K562 (cell line): ENCODE measurements at regions not wholly inside any gene's neighbourhood (a gene's known extent, or its start where the extent isn't known, plus 50 kb on each side); places are given as distances from the start of the nearest gene placed in this dataset.

Source experiments
- ETV5 ChIP-seq: sonication (generic); formaldehyde crosslinking; IDR thresholded peaks from 2 replicates; pipeline ENCODE4 v1.4.0; 2020; ENCODE audit warnings: low read depth, mild to moderate bottlenecking, missing genetic modification reagents
- HDAC2 ChIP-seq: fragments of 450-650 bp; IDR thresholded peaks from 2 replicates; pipeline ENCODE4 v1.6.1; 2016; ENCODE audit warnings: mild to moderate bottlenecking
- MYC ChIP-seq, 2 experiments: fragments of 250-450 bp in 1 of 2; sonication (Bioruptor Pico) in 1 of 2; IDR thresholded peaks; 2 replicates each; pipeline versions ENCODE4 v1.5.1 to v1.6.1; 2012 to 2021; ENCODE audit warnings: low read depth in 2 of 2, borderline replicate concordance in 1 of 2, improper control_type of control experiment in 1 of 2, low read length in 1 of 2, mild to moderate bottlenecking in 1 of 2, moderate library complexity in 1 of 2
- PHF21A ChIP-seq: fragments of 450-650 bp; IDR thresholded peaks from 2 replicates; pipeline ENCODE4 v1.6.1; 2017; ENCODE audit warnings: low read depth, borderline replicate concordance
- SMC3 ChIP-seq: conservative IDR thresholded peaks from 2 replicates; pipeline ENCODE4 v1.6.1; 2011; ENCODE audit warnings: low read depth, low read length, improper control_type of control experiment; ENCODE audit not compliant: insufficient read depth
- TBL1XR1 ChIP-seq, 2 experiments: IDR thresholded peaks; 2 replicates each; pipeline ENCODE4 v1.6.1; 2012; ENCODE audit warnings: improper control_type of control experiment in 2 of 2, low read length in 2 of 2, mild to moderate bottlenecking in 1 of 2
- ZNF224 ChIP-seq: sonication (generic); formaldehyde crosslinking; IDR thresholded peaks from 2 replicates; pipeline ENCODE4 v1.8.0; 2022; ENCODE audit warnings: mild to moderate bottlenecking, missing genetic modification reagents
- TF ChIP-seq, protein P1 (sequence below): fragments of 250-450 bp; sonication (Bioruptor Pico); IDR thresholded peaks from 2 replicates; pipeline ENCODE4 v1.4.0; 2020; ENCODE audit warnings: mild to moderate bottlenecking
- TF ChIP-seq, protein P2 (sequence below): sonication (generic); formaldehyde crosslinking; IDR thresholded peaks from 2 replicates; pipeline ENCODE4 v1.8.1; 2023; ENCODE audit warnings: mild to moderate bottlenecking, missing genetic modification reagents

DNA sequence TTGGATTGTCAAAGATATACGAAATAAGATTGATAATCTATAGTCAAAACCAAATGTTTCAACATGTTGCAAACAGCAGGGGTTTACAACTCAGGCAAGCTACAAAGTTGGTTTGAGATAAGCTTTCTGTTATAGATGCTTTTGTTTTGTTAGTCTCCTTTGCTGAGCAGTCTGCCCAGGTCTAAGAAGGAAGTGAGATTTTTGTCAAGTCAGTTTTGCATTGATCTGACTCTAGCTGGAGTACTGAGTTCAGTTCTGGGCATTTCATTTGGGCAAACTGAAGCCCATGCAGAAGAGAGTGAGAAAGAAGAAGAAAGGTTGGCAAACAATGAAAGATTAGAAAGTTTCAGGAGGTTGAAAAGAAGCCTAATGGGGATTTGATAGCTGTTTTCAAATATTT is 983.0 kb upstream of the SLC39A10 start:
- no peak for TF ChIP-seq MYC (IDR thresholded peaks at IDR 0.05; ENCODE audit: low read depth, low read length)
- TF ChIP-seq MYC (CRISPR knock-in tag; IDR thresholded peaks at IDR 0.05; ENCODE audit: borderline replicate concordance, low read depth): no peak
- no peak for TF ChIP-seq ETV5
- no peak for TF ChIP-seq SMC3
- TF ChIP-seq, protein P1, sequence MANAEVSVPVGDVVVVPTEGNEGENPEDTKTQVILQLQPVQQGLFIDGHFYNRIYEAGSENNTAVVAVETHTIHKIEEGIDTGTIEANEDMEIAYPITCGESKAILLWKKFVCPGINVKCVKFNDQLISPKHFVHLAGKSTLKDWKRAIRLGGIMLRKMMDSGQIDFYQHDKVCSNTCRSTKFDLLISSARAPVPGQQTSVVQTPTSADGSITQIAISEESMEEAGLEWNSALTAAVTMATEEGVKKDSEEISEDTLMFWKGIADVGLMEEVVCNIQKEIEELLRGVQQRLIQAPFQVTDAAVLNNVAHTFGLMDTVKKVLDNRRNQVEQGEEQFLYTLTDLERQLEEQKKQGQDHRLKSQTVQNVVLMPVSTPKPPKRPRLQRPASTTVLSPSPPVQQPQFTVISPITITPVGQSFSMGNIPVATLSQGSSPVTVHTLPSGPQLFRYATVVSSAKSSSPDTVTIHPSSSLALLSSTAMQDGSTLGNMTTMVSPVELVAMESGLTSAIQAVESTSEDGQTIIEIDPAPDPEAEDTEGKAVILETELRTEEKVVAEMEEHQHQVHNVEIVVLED (CRISPR knock-in tag): no peak
- no peak for TF ChIP-seq HDAC2
- TF ChIP-seq, protein P2, sequence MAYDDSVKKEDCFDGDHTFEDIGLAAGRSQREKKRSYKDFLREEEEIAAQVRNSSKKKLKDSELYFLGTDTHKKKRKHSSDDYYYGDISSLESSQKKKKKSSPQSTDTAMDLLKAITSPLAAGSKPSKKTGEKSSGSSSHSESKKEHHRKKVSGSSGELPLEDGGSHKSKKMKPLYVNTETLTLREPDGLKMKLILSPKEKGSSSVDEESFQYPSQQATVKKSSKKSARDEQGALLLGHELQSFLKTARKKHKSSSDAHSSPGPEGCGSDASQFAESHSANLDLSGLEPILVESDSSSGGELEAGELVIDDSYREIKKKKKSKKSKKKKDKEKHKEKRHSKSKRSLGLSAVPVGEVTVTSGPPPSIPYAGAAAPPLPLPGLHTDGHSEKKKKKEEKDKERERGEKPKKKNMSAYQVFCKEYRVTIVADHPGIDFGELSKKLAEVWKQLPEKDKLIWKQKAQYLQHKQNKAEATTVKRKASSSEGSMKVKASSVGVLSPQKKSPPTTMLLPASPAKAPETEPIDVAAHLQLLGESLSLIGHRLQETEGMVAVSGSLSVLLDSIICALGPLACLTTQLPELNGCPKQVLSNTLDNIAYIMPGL (CRISPR knock-in tag): no peak
- TF ChIP-seq ZNF224: no peak
- TF ChIP-seq TBL1XR1 (IDR thresholded peaks at IDR 0.05; ENCODE audit: low read length in 2 of 2): no peak
- no peak for TF ChIP-seq PHF21A
